GM21381 (cell line): ENCODE measurements at regions not wholly inside any gene's neighbourhood (a gene's known extent, or its start where the extent isn't known, plus 50 kb on each side); places are given as distances from the start of the nearest gene placed in this dataset.

Experiments
- ATAC-seq: cut with Tn5 transposase; IDR thresholded peaks from one replicate; pipeline ENCODE4 v1.9.1; 2021; ENCODE audit warnings: mild to moderate bottlenecking, moderate library complexity; ENCODE audit not compliant: unreplicated experiment

- no peak for ATAC-seq
Observed at GRCh38 chr4:125679989-125680388, 365.2 kb downstream of the FAT4 start.

- no peak for ATAC-seq
Observed at GRCh38 chr4:125681240-125681639, 366.5 kb downstream of the FAT4 start.

GRCh38 chr4:125682730-125683129 lies 368.0 kb downstream of the FAT4 start:
- ATAC-seq: no peak

GRCh38 chr4:125688841-125689240 lies 374.1 kb downstream of the FAT4 start:
- ATAC-seq: no peak

- no peak for ATAC-seq
Observed at GRCh38 chr4:125689805-125690204, 375.1 kb downstream of the FAT4 start.

- ATAC-seq: no peak
Observed at GRCh38 chr4:125693228-125693627, 378.5 kb downstream of the FAT4 start.

GRCh38 chr4:125702406-125702805 lies 387.7 kb downstream of the FAT4 start:
- no peak for ATAC-seq

GRCh38 chr4:125703443-125703842 lies 388.7 kb downstream of the FAT4 start:
- ATAC-seq: no peak

GRCh38 chr4:125704726-125705125 lies 390.0 kb downstream of the FAT4 start:
- no peak for ATAC-seq

- no peak for ATAC-seq
Observed at GRCh38 chr4:125705681-125706080, 390.9 kb downstream of the FAT4 start.

- no peak for ATAC-seq
Observed at GRCh38 chr4:125707397-125707796, 392.6 kb downstream of the FAT4 start.

- ATAC-seq: no peak
Observed at GRCh38 chr4:125710766-125711165, 396.0 kb downstream of the FAT4 start.

GRCh38 chr4:125714049-125714448 lies 399.3 kb downstream of the FAT4 start:
- ATAC-seq: no peak

- ATAC-seq: no peak
Observed at GRCh38 chr4:125714845-125715244, 400.1 kb downstream of the FAT4 start.

GRCh38 chr4:125719987-125720386 lies 405.2 kb downstream of the FAT4 start:
- ATAC-seq: no peak

GRCh38 chr4:125722009-125722408 lies 407.3 kb downstream of the FAT4 start:
- ATAC-seq: no peak

GRCh38 chr4:125725957-125726525 lies 411.3 kb downstream of the FAT4 start:
- ATAC-seq: no peak

- ATAC-seq: no peak
Observed at GRCh38 chr4:125727931-125728330, 413.2 kb downstream of the FAT4 start.

GRCh38 chr4:125728568-125728967 lies 413.8 kb downstream of the FAT4 start:
- ATAC-seq: no peak

GRCh38 chr4:125729171-125729570 lies 414.4 kb downstream of the FAT4 start:
- ATAC-seq: no peak

GRCh38 chr4:125732632-125733031 lies 417.9 kb downstream of the FAT4 start:
- ATAC-seq: no peak

GRCh38 chr4:125734504-125734903 lies 419.7 kb downstream of the FAT4 start:
- no peak for ATAC-seq

GRCh38 chr4:125735102-125735501 lies 420.3 kb downstream of the FAT4 start:
- no peak for ATAC-seq
